ENCODE measurements at regions not wholly inside any gene's neighbourhood (a gene's known extent, or its start where the extent isn't known, plus 50 kb on each side); places are given as distances from the start of the nearest gene placed in this dataset.

GRCh38 chr2:6685447-6685846, 180.3 kb downstream of the CMPK2 start (continued):
- no peak for TF ChIP-seq USF1 (CRISPR knock-in tag; IDR thresholded peaks at IDR 0.05)
- TF ChIP-seq SMAD4 (CRISPR knock-in tag; IDR thresholded peaks at IDR 0.05) = no peak
- no peak for TF ChIP-seq TEAD4 (CRISPR knock-in tag; IDR thresholded peaks at IDR 0.05)
- no peak for TF ChIP-seq ZBTB21 (CRISPR knock-in tag; IDR thresholded peaks at IDR 0.05; ENCODE audit: borderline replicate concordance)

- H3K27ac Mint-ChIP-seq = no peak overlapping the region
- H3K4me1 Mint-ChIP-seq = no peaks in the 10 kb centered on the region
- no peaks in the 10 kb centered on the region; the same call in 1 of the 2 replicates for H3K27me3 Mint-ChIP-seq (ENCODE audit: low read depth)
- POLR2A ChIA-PET = no interaction called here
- no peak for ATAC-seq
- no peak for DNase-seq (ENCODE audit: low spot score)
- peaks cover 70% of the 10 kb centered on the region for H3K36me3 Mint-ChIP-seq
- no peak overlapping the region for H3K4me3 Mint-ChIP-seq
- no peak for TF ChIP-seq JUN (CRISPR knock-in tag; IDR thresholded peaks at IDR 0.05)
- no peak for TF ChIP-seq IRF2 (CRISPR knock-in tag; IDR thresholded peaks at IDR 0.05; ENCODE audit: borderline replicate concordance, low read depth)
- TF ChIP-seq GABPB1 (CRISPR knock-in tag; IDR thresholded peaks at IDR 0.05) = no peak
- TF ChIP-seq E2F5 (CRISPR knock-in tag; IDR thresholded peaks at IDR 0.05) = no peak
- no peak for TF ChIP-seq ATF3 (CRISPR knock-in tag; conservative IDR thresholded peaks at IDR 0.05)
- no peak for TF ChIP-seq ARID4B (CRISPR knock-in tag; IDR thresholded peaks at IDR 0.05; ENCODE audit: borderline replicate concordance)
- no peak for TF ChIP-seq TEAD4 (CRISPR knock-in tag; IDR thresholded peaks at IDR 0.05)
- TF ChIP-seq ZBTB21 (CRISPR knock-in tag; IDR thresholded peaks at IDR 0.05; ENCODE audit: borderline replicate concordance) = no peak
- no peak for TF ChIP-seq AFF4 (CRISPR knock-in tag; IDR thresholded peaks at IDR 0.05; ENCODE audit: borderline replicate concordance)
- TF ChIP-seq ELF4 (CRISPR knock-in tag; IDR thresholded peaks at IDR 0.05; ENCODE audit: low read depth) = no peak
- no peak for TF ChIP-seq ZNF317 (CRISPR knock-in tag; IDR thresholded peaks at IDR 0.05; ENCODE audit: borderline replicate concordance, low read depth)
- TF ChIP-seq GTF2I (CRISPR knock-in tag; conservative IDR thresholded peaks at IDR 0.05) = no peak
- no peak for TF ChIP-seq E2F1 (CRISPR knock-in tag; IDR thresholded peaks at IDR 0.05)
- TF ChIP-seq ZNF416 (CRISPR knock-in tag; IDR thresholded peaks at IDR 0.05) = no peak
- no peak for TF ChIP-seq NFYB (CRISPR knock-in tag; conservative IDR thresholded peaks at IDR 0.05; ENCODE audit: low read depth)
- no peak for TF ChIP-seq NR1H2 (CRISPR knock-in tag; IDR thresholded peaks at IDR 0.05)
- no peak for TF ChIP-seq ZBTB43 (CRISPR knock-in tag; IDR thresholded peaks at IDR 0.05)
- H3K9me3 Mint-ChIP-seq = peaks cover 86% of the 10 kb centered on the region
- CTCF ChIA-PET = no interaction called here
These were observed 173.7 kb downstream of the CMPK2 start for GRCh38 chr2:6692056-6692455.

Measured in WTC11 (cell line).